Gastroesophageal sphincter (tissue), 4 donors: ENCODE measurements at regions not wholly inside any gene's neighbourhood (a gene's known extent, or its start where the extent isn't known, plus 50 kb on each side); places are given as distances from the start of the nearest gene placed in this dataset.

Experiments used
- ATAC-seq: fragments of 150-250 bp; one replicate; pipeline ENCODE4 v1.9.1; 2016; ENCODE audit warnings: mild to moderate bottlenecking, moderate library complexity
- H3K27ac ChIP-seq, 4 donors: fragments of 200-600 bp; sonication (generic) in 3 of 4; 1 replicate in 3 of 4; 2 replicates in 1 of 4; pipeline ENCODE4 v1.5.1; 2016 to 2019
- H3K27me3 ChIP-seq: fragments of 200-600 bp; sonication (generic); one replicate; pipeline ENCODE4 v1.5.1; 2019
- H3K36me3 ChIP-seq, 2 donors: fragments of 200-600 bp; sonication (generic); one replicate each; pipeline ENCODE4 v1.5.1; 2019; ENCODE audit warnings: control low read depth in 1 of 2
- H3K4me1 ChIP-seq, 3 donors: fragments of 200-600 bp; sonication (generic); 1 replicate in 2 of 3; 2 replicates in 1 of 3; pipeline ENCODE4 v1.5.1; 2016 to 2019; ENCODE audit warnings: control low read depth in 2 of 3
- H3K4me3 ChIP-seq, 2 donors: fragments of 200-600 bp; sonication (generic); one replicate each; pipeline ENCODE4 v1.5.1; 2019; ENCODE audit warnings: mild to moderate bottlenecking in 1 of 2, moderate library complexity in 1 of 2
- H3K9me3 ChIP-seq, 3 donors: fragments of 200-600 bp; sonication (generic); one replicate each; pipeline ENCODE4 v1.5.1; 2017 to 2019; ENCODE audit warnings: control low read depth in 2 of 3
- EP300 ChIP-seq: sonication (generic); formaldehyde crosslinking; IDR thresholded peaks from one replicate; pipeline ENCODE4 v1.6.1; 2017; ENCODE audit warnings: antibody characterized with exemption, mild to moderate bottlenecking
- POLR2A ChIP-seq, 2 donors: fragments of 450-650 bp; IDR thresholded peaks; one replicate each; pipeline ENCODE4 v1.6.1; 2017; ENCODE audit warnings: antibody characterized with exemption in 2 of 2, mild to moderate bottlenecking in 2 of 2, moderate library complexity in 1 of 2
- POLR2AphosphoS5 ChIP-seq: sonication (generic); formaldehyde crosslinking; IDR thresholded peaks from one replicate; pipeline ENCODE4 v1.6.1; 2017; ENCODE audit warnings: antibody characterized with exemption
- WGBS, 2 donors: methylation state at CpG; one replicate each; pipeline ENCODE4 v1.1.5; 2018; ENCODE audit warnings: low coverage in 1 of 2; 5-methylcytosine and 5-hydroxymethylcytosine counted together
- TF ChIP-seq, protein P1 (sequence below), 4 experiments: fragments of 200-600 bp in 2 of 4; fragments of 450-650 bp in 2 of 4; sonication (generic) in 1 of 4; IDR thresholded peaks; one replicate each; pipeline ENCODE4 v1.5.1; 2017 to 2019; ENCODE audit warnings: antibody characterized with exemption in 4 of 4, mild to moderate bottlenecking in 2 of 4, moderate library complexity in 2 of 4

DNA sequence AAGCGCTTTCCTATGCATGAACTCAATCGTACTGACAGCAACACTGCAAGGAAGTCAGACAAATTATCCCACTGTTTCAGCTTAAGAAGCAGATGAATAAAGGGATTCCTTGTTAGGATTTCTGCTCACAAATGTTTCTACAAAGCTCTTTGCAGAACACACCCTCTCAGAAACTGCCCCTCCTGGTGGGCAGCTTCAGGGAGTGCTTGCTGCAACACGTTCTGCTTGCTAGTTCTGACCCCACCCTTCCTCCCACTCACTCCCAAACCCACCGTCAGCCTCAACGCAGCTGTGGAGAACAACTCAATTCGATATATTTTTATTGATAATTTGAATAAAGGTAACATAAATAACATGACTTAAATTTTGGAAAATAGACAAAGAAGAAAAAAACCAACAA is 250.8 kb upstream of the PRDM1 start:
- H3K27ac ChIP-seq = no peak overlapping the region
- WGBS, 2 donors = 44 to 54% methylated on average over 5 to 6 of the region's 6 CpGs
- H3K4me1 ChIP-seq = no peaks in the 10 kb centered on the region
- no peaks in the 10 kb centered on the region for H3K27me3 ChIP-seq
- H3K4me3 ChIP-seq = no peak overlapping the region
- ATAC-seq = no peak
- no peaks in the 10 kb centered on the region for H3K36me3 ChIP-seq
- H3K9me3 ChIP-seq = no peaks in the 10 kb centered on the region
- TF ChIP-seq, protein P1, sequence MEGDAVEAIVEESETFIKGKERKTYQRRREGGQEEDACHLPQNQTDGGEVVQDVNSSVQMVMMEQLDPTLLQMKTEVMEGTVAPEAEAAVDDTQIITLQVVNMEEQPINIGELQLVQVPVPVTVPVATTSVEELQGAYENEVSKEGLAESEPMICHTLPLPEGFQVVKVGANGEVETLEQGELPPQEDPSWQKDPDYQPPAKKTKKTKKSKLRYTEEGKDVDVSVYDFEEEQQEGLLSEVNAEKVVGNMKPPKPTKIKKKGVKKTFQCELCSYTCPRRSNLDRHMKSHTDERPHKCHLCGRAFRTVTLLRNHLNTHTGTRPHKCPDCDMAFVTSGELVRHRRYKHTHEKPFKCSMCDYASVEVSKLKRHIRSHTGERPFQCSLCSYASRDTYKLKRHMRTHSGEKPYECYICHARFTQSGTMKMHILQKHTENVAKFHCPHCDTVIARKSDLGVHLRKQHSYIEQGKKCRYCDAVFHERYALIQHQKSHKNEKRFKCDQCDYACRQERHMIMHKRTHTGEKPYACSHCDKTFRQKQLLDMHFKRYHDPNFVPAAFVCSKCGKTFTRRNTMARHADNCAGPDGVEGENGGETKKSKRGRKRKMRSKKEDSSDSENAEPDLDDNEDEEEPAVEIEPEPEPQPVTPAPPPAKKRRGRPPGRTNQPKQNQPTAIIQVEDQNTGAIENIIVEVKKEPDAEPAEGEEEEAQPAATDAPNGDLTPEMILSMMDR (IDR thresholded peaks at IDR 0.05) = peak in 1 of 4 experiments; percentile 48
- no peak for TF ChIP-seq POLR2A (IDR thresholded peaks at IDR 0.05)

DNA sequence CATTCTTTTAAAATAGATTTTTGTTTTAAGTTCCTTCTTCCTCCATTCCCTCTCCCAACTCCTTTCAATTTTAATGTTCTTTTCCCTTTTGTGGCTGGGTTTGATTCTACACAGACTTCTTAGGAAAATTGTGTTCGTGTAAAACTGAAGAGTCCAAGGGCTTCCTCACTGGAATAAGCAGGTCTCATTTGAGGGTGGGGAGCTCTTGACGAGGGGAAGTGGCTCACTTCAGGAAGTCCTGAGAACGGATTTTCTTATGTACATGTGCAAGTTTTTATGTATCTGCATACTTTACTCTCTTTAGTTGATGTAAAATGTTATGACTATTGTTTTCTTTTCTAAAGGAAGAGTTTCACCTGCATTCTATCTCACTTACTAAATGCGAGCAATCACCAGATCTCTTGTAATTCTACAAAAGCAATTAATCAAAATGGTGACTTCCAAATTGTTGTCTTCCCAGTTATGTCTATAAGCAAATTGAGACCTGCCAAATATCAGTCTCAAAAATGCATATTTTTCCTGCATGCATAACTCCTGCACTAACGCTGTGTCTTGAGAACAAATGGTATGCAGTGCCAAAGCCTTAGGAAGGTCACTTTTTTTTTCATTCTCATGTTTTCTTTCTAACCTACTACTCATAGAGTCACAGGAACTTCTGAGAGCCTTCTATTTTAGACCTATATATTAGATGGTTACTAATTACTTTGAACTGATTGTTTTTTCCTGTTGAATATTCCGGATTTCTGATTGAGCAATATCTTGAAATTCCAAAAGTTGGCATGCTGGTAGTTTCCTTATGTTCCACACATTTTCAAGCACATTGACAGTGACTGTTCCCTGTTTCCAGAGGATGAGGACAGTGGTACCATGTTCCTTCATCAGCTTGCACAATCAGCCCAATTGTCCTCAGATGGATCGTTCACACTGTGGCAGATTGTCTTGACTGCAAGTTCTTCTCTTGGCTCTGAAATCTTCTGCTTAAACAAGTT is 251.9 kb upstream of the PRDM1 start:
- WGBS, 2 donors = 85% methylated on average over 7 of the region's 7 CpGs

DNA sequence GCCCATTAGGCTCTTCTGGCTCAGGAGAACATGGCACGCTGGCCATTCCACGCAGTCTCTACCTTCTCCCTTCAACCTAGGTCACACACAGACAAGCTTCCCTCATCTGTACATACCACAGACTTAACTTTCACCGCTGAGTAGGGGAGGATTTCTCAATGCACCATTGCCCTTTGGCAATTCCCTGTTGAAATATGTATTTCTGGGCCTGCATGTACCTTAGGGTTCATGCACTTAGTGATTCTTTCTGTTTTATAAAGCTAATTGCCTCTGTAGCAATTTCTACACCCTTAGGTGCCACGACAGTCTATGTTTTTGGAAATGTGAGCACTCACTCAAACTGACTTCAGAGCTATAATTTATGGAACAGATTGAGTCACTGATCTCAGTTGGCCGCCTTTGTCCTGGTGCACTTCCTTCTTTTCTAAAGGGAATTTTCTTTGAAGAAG is 253.8 kb upstream of the PRDM1 start:
- no peaks in the 10 kb centered on the region for H3K27me3 ChIP-seq
- ATAC-seq = peak; percentile 48
- H3K27ac ChIP-seq = no peak overlapping the region
- H3K4me1 ChIP-seq = no peaks in the 10 kb centered on the region
- 77 to 83% methylated on average over 4 to 5 of the region's 5 CpGs for WGBS, 2 donors
- no peaks in the 10 kb centered on the region for H3K36me3 ChIP-seq
- no peaks in the 10 kb centered on the region for H3K9me3 ChIP-seq
- no peak overlapping the region for H3K4me3 ChIP-seq
- no peak for TF ChIP-seq POLR2A (IDR thresholded peaks at IDR 0.05)
- no peak for TF ChIP-seq POLR2AphosphoS5
- TF ChIP-seq, protein P1 (IDR thresholded peaks at IDR 0.05) = no peak
- TF ChIP-seq EP300 = no peak

More for the DNA sequence above, 251.9 kb upstream of the PRDM1 start:
- no peaks in the 10 kb centered on the region for H3K4me1 ChIP-seq
- H3K27ac ChIP-seq = no peak overlapping the region
- no peaks in the 10 kb centered on the region for H3K36me3 ChIP-seq
- H3K4me3 ChIP-seq = no peak overlapping the region
- TF ChIP-seq POLR2A (IDR thresholded peaks at IDR 0.05) (no peak), EP300 (no peak), POLR2AphosphoS5 (no peak)
- TF ChIP-seq, protein P1 (IDR thresholded peaks at IDR 0.05) = no peak
- no peak for ATAC-seq
- no peaks in the 10 kb centered on the region for H3K27me3 ChIP-seq
- H3K9me3 ChIP-seq = no peaks in the 10 kb centered on the region

DNA sequence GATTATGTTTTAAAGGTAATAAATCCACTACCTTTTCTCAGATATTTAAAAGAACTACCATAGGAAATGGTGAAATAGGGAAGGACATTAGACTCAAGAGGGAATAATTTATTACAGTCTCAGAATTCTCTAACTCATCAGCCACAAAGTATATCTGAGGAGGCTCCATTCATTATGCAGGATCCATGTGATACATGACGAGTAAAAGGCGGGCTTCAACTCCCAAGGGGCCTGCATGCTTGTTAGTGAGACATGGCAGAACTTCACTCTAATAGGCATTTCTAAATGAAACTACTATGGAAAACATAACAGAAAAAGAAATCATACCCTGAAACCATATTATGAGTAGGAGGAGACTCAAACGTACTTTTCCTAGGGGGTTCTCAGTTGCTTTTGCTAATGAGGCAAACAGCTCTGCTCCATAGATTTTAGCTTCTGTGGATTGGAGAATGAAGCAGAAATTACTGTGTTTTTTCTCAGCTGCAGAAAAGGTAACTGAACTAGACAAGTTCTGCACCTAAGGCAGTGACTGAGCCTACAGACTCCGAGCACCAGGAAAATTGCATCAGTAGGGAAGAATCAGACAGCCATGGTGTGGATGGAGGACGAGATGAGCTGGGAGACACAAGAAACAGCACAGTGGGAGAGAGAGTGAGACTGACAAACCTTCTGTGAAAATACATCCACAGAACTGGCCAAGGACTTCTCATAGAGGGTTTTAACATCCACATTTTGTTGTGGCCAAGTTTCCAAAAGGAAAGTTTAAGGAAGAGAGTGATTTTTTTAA is 254.6 kb upstream of the PRDM1 start:
- WGBS, 2 donors = 71 to 86% methylated on average over 4 of the region's 5 CpGs
- TF ChIP-seq POLR2A (IDR thresholded peaks at IDR 0.05) (no peak), EP300 (no peak), POLR2AphosphoS5 (no peak)
- TF ChIP-seq, protein P1 (IDR thresholded peaks at IDR 0.05) = no peak
- Histone ChIP-seq H3K36me3 (no peaks in the 10 kb centered on the region), H3K4me3 (no peak overlapping the region), H3K27me3 (no peaks in the 10 kb centered on the region), H3K27ac (no peak overlapping the region), H3K9me3 (no peaks in the 10 kb centered on the region), H3K4me1 (no peaks in the 10 kb centered on the region)
- no peak for ATAC-seq
